K562 (cell line): ENCODE measurements at regions not wholly inside any gene's neighbourhood (a gene's known extent, or its start where the extent isn't known, plus 50 kb on each side); places are given as distances from the start of the nearest gene placed in this dataset.

Experiments used
- FOXM1 ChIP-seq, 2 experiments: fragments of 450-650 bp in 1 of 2; sonication (generic) in 1 of 2; formaldehyde crosslinking in 1 of 2; IDR thresholded peaks; 2 replicates each; pipeline versions ENCODE4 v1.6.1 to v1.9.0; 2017 to 2022; ENCODE audit warnings: low read depth in 2 of 2, mild to moderate bottlenecking in 2 of 2, missing genetic modification reagents in 1 of 2, moderate library complexity in 1 of 2
- TCFL5 ChIP-seq: fragments of 250-450 bp; sonication (Bioruptor Pico); conservative IDR thresholded peaks from 2 replicates; pipeline ENCODE4 v1.6.1; 2021; ENCODE audit warnings: mild to moderate bottlenecking, moderate library complexity, matching md5 sums
- ZNF584 ChIP-seq: fragments of 200-800 bp; sonication (Bioruptor generic); IDR thresholded peaks from 2 replicates; pipeline ENCODE4 v1.6.1; 2016; ENCODE audit warnings: low read depth, mild to moderate bottlenecking, missing genetic modification characterization, missing compliant biosample characterization
- TF ChIP-seq, protein P1 (sequence below): fragments of 450-650 bp; IDR thresholded peaks from 2 replicates; pipeline ENCODE4 v1.6.1; 2016; ENCODE audit warnings: missing biosample characterization, missing genetic modification characterization

DNA sequence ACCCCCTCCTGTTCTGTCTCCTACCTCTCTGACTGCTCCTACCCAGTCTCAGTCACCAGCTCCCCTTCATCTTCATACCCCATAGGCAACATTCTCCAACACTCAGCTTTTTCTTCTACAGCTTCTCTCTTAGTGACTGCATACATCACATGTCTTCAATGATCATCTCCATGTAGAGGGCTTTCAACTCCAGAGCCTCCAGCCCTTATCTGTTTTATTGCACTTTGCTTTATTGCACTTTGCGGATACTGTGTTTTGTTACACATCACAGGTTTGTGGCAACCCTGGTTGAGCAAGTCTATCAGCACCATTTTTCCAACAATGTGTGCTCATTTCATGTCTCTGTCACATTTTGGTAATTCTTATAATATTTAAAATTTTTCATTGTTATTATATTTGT is 230.7 kb downstream of the DEPDC1B start:
- TF ChIP-seq, protein P1, sequence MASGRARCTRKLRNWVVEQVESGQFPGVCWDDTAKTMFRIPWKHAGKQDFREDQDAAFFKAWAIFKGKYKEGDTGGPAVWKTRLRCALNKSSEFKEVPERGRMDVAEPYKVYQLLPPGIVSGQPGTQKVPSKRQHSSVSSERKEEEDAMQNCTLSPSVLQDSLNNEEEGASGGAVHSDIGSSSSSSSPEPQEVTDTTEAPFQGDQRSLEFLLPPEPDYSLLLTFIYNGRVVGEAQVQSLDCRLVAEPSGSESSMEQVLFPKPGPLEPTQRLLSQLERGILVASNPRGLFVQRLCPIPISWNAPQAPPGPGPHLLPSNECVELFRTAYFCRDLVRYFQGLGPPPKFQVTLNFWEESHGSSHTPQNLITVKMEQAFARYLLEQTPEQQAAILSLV (tag): no peak
- TF ChIP-seq FOXM1 (IDR thresholded peaks at IDR 0.05; ENCODE audit: low read depth) (no peak), FOXM1 (CRISPR knock-in tag; IDR thresholded peaks at IDR 0.05; ENCODE audit: low read depth) (no peak), TCFL5 (no peak), ZNF584 (CRISPR knock-in tag) (no peak)
